ENCODE measurements at regions not wholly inside any gene's neighbourhood (a gene's known extent, or its start where the extent isn't known, plus 50 kb on each side); places are given as distances from the start of the nearest gene placed in this dataset.

GRCh38 chr5:113652161-113652560 lies 138.7 kb downstream of the YTHDC2 start:
- ATAC-seq (no peak), DNase-seq (no peak)
- CTCF ChIA-PET, result interaction anchor here (0.8 kb wide), 1 partner anchor 9 kb away, joined by 3 read pairs; no protein-coding TSS in a partner anchor
- no peak overlapping the region for H3K4me3 Mint-ChIP-seq
- no peaks in the 10 kb centered on the region for H3K4me1 Mint-ChIP-seq
- no peaks in the 10 kb centered on the region for H3K9me3 Mint-ChIP-seq (ENCODE audit: low read depth)
- H3K27ac Mint-ChIP-seq, result no peak overlapping the region
- peaks cover 20% of the 10 kb centered on the region for H3K27me3 Mint-ChIP-seq
- no peaks in the 10 kb centered on the region for H3K36me3 Mint-ChIP-seq

GRCh38 chr5:113654828-113655227 lies 141.3 kb downstream of the YTHDC2 start:
- H3K4me3 Mint-ChIP-seq, result no peak overlapping the region
- DNase-seq (no peak), ATAC-seq (no peak)
- no peak overlapping the region for H3K27ac Mint-ChIP-seq
- no peaks in the 10 kb centered on the region for H3K9me3 Mint-ChIP-seq (ENCODE audit: low read depth)
- CTCF ChIA-PET, result no interaction called here
- H3K36me3 Mint-ChIP-seq, result no peaks in the 10 kb centered on the region
- no peaks in the 10 kb centered on the region for H3K4me1 Mint-ChIP-seq
- H3K27me3 Mint-ChIP-seq, result peaks cover 6% of the 10 kb centered on the region

- DNase-seq, result no peak
- CTCF ChIA-PET, result interaction anchor here (1.4 kb wide), 1 partner anchor 48 kb away, joined by 5 read pairs; no protein-coding TSS in a partner anchor
- Mint-ChIP-seq H3K4me1 (no peaks in the 10 kb centered on the region), H3K9me3 (ENCODE audit: low read depth) (no peaks in the 10 kb centered on the region), H3K4me3 (no peak overlapping the region), H3K27me3 (peaks cover 25% of the 10 kb centered on the region), H3K27ac (no peak overlapping the region), H3K36me3 (no peaks in the 10 kb centered on the region)
- no peak for ATAC-seq
Observed at GRCh38 chr5:113660206-113660605, 146.7 kb downstream of the YTHDC2 start.

GRCh38 chr5:113660706-113661250 lies 147.3 kb downstream of the YTHDC2 start:
- CTCF ChIA-PET, result interaction anchor here (1.3 to 1.4 kb wide), 2 partner anchors 8 to 49 kb away, joined by 3 to 5 read pairs; no protein-coding TSS in a partner anchor
- Mint-ChIP-seq H3K36me3 (no peaks in the 10 kb centered on the region), H3K27me3 (peaks cover 29% of the 10 kb centered on the region), H3K4me1 (no peaks in the 10 kb centered on the region), H3K4me3 (no peak overlapping the region), H3K27ac (no peak overlapping the region), H3K9me3 (ENCODE audit: low read depth) (no peaks in the 10 kb centered on the region)
- DNase-seq (no peak), ATAC-seq (no peak)

GRCh38 chr5:113663879-113664541 lies 150.5 kb downstream of the YTHDC2 start:
- no peak overlapping the region for H3K4me3 Mint-ChIP-seq
- DNase-seq (peak; percentile 46), ATAC-seq (no peak)
- peaks cover 39% of the 10 kb centered on the region for H3K27me3 Mint-ChIP-seq
- H3K36me3 Mint-ChIP-seq, result no peaks in the 10 kb centered on the region
- H3K27ac Mint-ChIP-seq, result no peak overlapping the region
- no peaks in the 10 kb centered on the region for H3K9me3 Mint-ChIP-seq (ENCODE audit: low read depth)
- no peaks in the 10 kb centered on the region for H3K4me1 Mint-ChIP-seq
- CTCF ChIA-PET, result interaction anchor here (0.8 to 2.3 kb wide), 3 partner anchors 12 to 327 kb away, joined by 3 to 12 read pairs (median 3); no protein-coding TSS in a partner anchor

GRCh38 chr5:113673041-113673440 lies 159.5 kb downstream of the YTHDC2 start:
- no peak overlapping the region for H3K4me3 Mint-ChIP-seq
- H3K4me1 Mint-ChIP-seq, result no peaks in the 10 kb centered on the region
- peaks cover 12% of the 10 kb centered on the region for H3K27me3 Mint-ChIP-seq
- H3K9me3 Mint-ChIP-seq (ENCODE audit: low read depth), result peaks cover 7% of the 10 kb centered on the region
- H3K36me3 Mint-ChIP-seq, result peaks cover 4% of the 10 kb centered on the region
- DNase-seq (no peak), ATAC-seq (no peak)
- no peak overlapping the region for H3K27ac Mint-ChIP-seq
- CTCF ChIA-PET, result no interaction called here

- DNase-seq (no peak), ATAC-seq (no peak)
- H3K4me1 Mint-ChIP-seq, result no peaks in the 10 kb centered on the region
- CTCF ChIA-PET, result interaction anchor here (0.6 kb wide), 1 partner anchor 283 kb away, joined by 3 read pairs; no protein-coding TSS in a partner anchor
- H3K27ac Mint-ChIP-seq, result no peak overlapping the region
- H3K9me3 Mint-ChIP-seq (ENCODE audit: low read depth), result peaks cover 7% of the 10 kb centered on the region
- peaks cover 4% of the 10 kb centered on the region for H3K36me3 Mint-ChIP-seq
- no peak overlapping the region for H3K4me3 Mint-ChIP-seq
- H3K27me3 Mint-ChIP-seq, result peaks cover 5% of the 10 kb centered on the region
Observed at GRCh38 chr5:113675166-113675565, 161.7 kb downstream of the YTHDC2 start.

- CTCF ChIA-PET, result no interaction called here
- Mint-ChIP-seq H3K4me1 (no peaks in the 10 kb centered on the region), H3K9me3 (ENCODE audit: low read depth) (peaks cover 7% of the 10 kb centered on the region)
Observed at GRCh38 chr5:113678202-113678601, 164.7 kb downstream of the YTHDC2 start.

GRCh38 chr5:113678924-113679575 lies 165.6 kb downstream of the YTHDC2 start:
- Mint-ChIP-seq H3K4me1 (no peaks in the 10 kb centered on the region), H3K36me3 (peaks cover 2% of the 10 kb centered on the region), H3K4me3 (no peak overlapping the region), H3K9me3 (ENCODE audit: low read depth) (peaks cover 4% of the 10 kb centered on the region), H3K27ac (no peak overlapping the region), H3K27me3 (peaks cover 5% of the 10 kb centered on the region)
- ATAC-seq, result no peak
- CTCF ChIA-PET, result interaction anchor here (1.4 to 1.5 kb wide), 2 partner anchors 769 to 771 kb away, joined by 4 to 5 read pairs; no protein-coding TSS in a partner anchor
- peak; percentile 42 for DNase-seq

More at GRCh38 chr5:113678202-113678601, 164.7 kb downstream of the YTHDC2 start:
- ATAC-seq (no peak), DNase-seq (no peak)
- no peak overlapping the region for H3K4me3 Mint-ChIP-seq
- no peak overlapping the region for H3K27ac Mint-ChIP-seq
- H3K27me3 Mint-ChIP-seq, result peaks cover 5% of the 10 kb centered on the region
- H3K36me3 Mint-ChIP-seq, result peaks cover 4% of the 10 kb centered on the region

GRCh38 chr5:113680534-113680933 lies 167.0 kb downstream of the YTHDC2 start:
- Mint-ChIP-seq H3K9me3 (ENCODE audit: low read depth) (no peaks in the 10 kb centered on the region), H3K4me1 (no peaks in the 10 kb centered on the region), H3K4me3 (no peak overlapping the region), H3K27ac (no peak overlapping the region), H3K36me3 (no peaks in the 10 kb centered on the region), H3K27me3 (peaks cover 5% of the 10 kb centered on the region)
- CTCF ChIA-PET, result interaction anchor here (0.7 to 1.5 kb wide), 5 partner anchors 16 to 1540 kb away, joined by 3 to 5 read pairs (median 3); no protein-coding TSS in a partner anchor
- ATAC-seq (no peak), DNase-seq (no peak)

- H3K4me1 Mint-ChIP-seq, result no peaks in the 10 kb centered on the region
- ATAC-seq (no peak), DNase-seq (no peak)
- no peak overlapping the region for H3K4me3 Mint-ChIP-seq
- no peak overlapping the region for H3K27ac Mint-ChIP-seq
- no peaks in the 10 kb centered on the region for H3K9me3 Mint-ChIP-seq (ENCODE audit: low read depth)
- CTCF ChIA-PET, result no interaction called here
- H3K27me3 Mint-ChIP-seq, result peaks cover 8% of the 10 kb centered on the region
- no peaks in the 10 kb centered on the region for H3K36me3 Mint-ChIP-seq
Observed at GRCh38 chr5:113682497-113683136, 169.1 kb downstream of the YTHDC2 start.

GRCh38 chr5:113683211-113683610 lies 169.7 kb downstream of the YTHDC2 start:
- H3K27ac Mint-ChIP-seq, result no peak overlapping the region
- H3K9me3 Mint-ChIP-seq (ENCODE audit: low read depth), result no peaks in the 10 kb centered on the region
- DNase-seq (no peak), ATAC-seq (no peak)
- H3K4me3 Mint-ChIP-seq, result no peak overlapping the region
- no peaks in the 10 kb centered on the region for H3K4me1 Mint-ChIP-seq
- H3K27me3 Mint-ChIP-seq, result peaks cover 7% of the 10 kb centered on the region
- H3K36me3 Mint-ChIP-seq, result no peaks in the 10 kb centered on the region
- CTCF ChIA-PET, result no interaction called here

- no peak overlapping the region for H3K27ac Mint-ChIP-seq
- peaks cover 18% of the 10 kb centered on the region for H3K27me3 Mint-ChIP-seq
- no peak for DNase-seq
- ATAC-seq, result no peak
- no peaks in the 10 kb centered on the region for H3K9me3 Mint-ChIP-seq (ENCODE audit: low read depth)
- H3K4me3 Mint-ChIP-seq, result no peak overlapping the region
- H3K4me1 Mint-ChIP-seq, result no peaks in the 10 kb centered on the region
- H3K36me3 Mint-ChIP-seq, result no peaks in the 10 kb centered on the region
- CTCF ChIA-PET, result no interaction called here
Observed at GRCh38 chr5:113686599-113686998, 173.1 kb downstream of the YTHDC2 start.
